K562 (cell line): ENCODE measurements at regions not wholly inside any gene's neighbourhood (a gene's known extent, or its start where the extent isn't known, plus 50 kb on each side); places are given as distances from the start of the nearest gene placed in this dataset.

ENCODE experiments used
- ATF7 ChIP-seq: fragments of 450-650 bp; IDR thresholded peaks from 2 replicates; pipeline ENCODE4 v1.7.1; 2014; ENCODE audit warnings: mild to moderate bottlenecking, moderate library complexity
- CEBPB ChIP-seq: fragments of 450-650 bp; IDR thresholded peaks from 2 replicates; pipeline ENCODE4 v1.6.1; 2016; ENCODE audit warnings: missing genetic modification characterization, missing compliant biosample characterization
- CREM ChIP-seq: IDR thresholded peaks from 2 replicates; pipeline ENCODE4 v1.6.1; 2014; ENCODE audit warnings: antibody characterized with exemption, low read depth
- NCOA1 ChIP-seq: fragments of 450-650 bp; IDR thresholded peaks from 2 replicates; pipeline ENCODE4 v1.6.1; 2016; ENCODE audit warnings: low read depth
- ZNF24 ChIP-seq: fragments of 450-650 bp; IDR thresholded peaks from 2 replicates; pipeline ENCODE4 v1.6.1; 2016
- TF ChIP-seq, protein P1 (sequence below): fragments of 250-450 bp; sonication (Bioruptor Pico); IDR thresholded peaks from 2 replicates; pipeline ENCODE4 v1.8.0; 2021; ENCODE audit warnings: borderline replicate concordance, mild to moderate bottlenecking, moderate library complexity; ENCODE audit not compliant: poor library complexity, severe bottlenecking

DNA sequence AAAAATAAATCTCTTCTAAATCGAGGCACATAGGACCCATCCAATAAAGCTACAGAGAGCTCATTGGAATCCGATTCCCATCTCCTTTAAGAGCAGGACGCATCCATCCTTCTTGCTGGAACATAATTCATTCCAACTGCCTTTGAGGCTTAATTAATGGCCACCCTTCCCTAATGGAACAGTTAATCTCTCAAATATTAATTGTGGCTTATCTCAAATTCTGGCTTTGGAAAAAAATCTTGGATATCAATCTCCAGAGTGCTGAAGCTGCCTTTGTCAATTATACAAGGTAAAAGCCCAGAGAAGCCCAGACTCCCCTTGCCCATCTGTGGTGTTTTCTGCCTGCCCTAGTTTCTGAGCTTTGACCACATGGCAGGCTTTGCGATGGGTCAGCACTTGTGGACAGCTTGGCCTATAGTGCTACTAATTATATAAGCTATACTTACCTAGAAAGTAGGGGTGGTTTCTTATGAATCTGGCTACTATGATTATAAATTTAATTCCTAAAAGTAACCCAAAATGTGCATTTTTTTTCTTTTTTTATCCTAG is 246.3 kb downstream of the NUAK1 start:
- no peak for TF ChIP-seq ATF7
- TF ChIP-seq CREM: no peak
- no peak for TF ChIP-seq ZNF24
- TF ChIP-seq, protein P1, sequence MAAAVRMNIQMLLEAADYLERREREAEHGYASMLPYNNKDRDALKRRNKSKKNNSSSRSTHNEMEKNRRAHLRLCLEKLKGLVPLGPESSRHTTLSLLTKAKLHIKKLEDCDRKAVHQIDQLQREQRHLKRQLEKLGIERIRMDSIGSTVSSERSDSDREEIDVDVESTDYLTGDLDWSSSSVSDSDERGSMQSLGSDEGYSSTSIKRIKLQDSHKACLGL (CRISPR knock-in tag): no peak
- no peak for TF ChIP-seq NCOA1
- TF ChIP-seq CEBPB (tag): no peak
